ENCODE measurements at regions not wholly inside any gene's neighbourhood (a gene's known extent, or its start where the extent isn't known, plus 50 kb on each side); places are given as distances from the start of the nearest gene placed in this dataset.

DNA sequence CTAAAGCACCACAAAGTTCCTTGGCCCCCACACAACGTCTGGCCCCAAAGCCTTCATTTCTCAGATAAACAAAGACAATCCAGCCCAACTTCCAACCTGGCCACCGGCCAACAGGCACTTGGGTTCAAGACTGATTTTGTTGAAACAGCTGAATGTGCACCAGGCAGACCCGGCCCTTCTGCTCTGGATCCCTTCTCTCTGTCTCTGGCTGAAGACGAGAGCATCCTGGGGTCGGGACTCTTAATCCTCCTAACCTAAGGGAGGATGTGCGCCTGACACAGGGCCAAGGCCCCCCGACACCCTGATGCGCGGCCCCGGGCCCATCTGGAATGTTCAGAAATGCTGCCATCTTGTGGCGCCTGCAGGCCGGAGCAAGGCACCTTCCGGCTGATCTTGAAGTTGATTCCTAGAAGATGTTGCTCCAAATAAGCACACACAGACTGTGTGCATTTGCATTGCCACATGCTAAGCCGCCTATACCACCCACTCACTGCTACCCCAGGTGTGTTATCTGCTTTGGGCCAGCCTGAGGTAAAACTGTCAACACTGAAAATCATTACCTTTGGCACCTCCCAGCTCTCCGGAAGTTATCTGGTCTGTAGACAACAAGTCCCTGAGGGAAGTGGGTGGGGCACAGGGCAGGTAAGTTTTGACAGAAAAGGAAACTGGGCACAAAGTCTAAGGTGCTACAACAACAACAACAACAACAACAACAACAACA, 98.4 kb upstream of the HABP2 start (continued):
- TF ChIP-seq ZNF548 (tag by site-specific recombination; IDR thresholded peaks at IDR 0.05), result no peak
- no peak for TF ChIP-seq ZNF623 (tag by site-specific recombination; IDR thresholded peaks at IDR 0.05)
- TF ChIP-seq MEIS1 (CRISPR knock-in tag; IDR thresholded peaks at IDR 0.05; ENCODE audit: borderline replicate concordance), result no peak
- no peak for TF ChIP-seq ZNF274 (IDR thresholded peaks at IDR 0.05; ENCODE audit: low read length)
- TF ChIP-seq ZNF274 (tag by site-specific recombination; IDR thresholded peaks at IDR 0.05; ENCODE audit: borderline replicate concordance), result no peak
- 0 out of 2 replicates have a peak, but pooled peaks have one; percentile 12 for TF ChIP-seq ZBTB17 (tag by site-specific recombination; IDR thresholded peaks at IDR 0.05)
- TF ChIP-seq, protein P1, sequence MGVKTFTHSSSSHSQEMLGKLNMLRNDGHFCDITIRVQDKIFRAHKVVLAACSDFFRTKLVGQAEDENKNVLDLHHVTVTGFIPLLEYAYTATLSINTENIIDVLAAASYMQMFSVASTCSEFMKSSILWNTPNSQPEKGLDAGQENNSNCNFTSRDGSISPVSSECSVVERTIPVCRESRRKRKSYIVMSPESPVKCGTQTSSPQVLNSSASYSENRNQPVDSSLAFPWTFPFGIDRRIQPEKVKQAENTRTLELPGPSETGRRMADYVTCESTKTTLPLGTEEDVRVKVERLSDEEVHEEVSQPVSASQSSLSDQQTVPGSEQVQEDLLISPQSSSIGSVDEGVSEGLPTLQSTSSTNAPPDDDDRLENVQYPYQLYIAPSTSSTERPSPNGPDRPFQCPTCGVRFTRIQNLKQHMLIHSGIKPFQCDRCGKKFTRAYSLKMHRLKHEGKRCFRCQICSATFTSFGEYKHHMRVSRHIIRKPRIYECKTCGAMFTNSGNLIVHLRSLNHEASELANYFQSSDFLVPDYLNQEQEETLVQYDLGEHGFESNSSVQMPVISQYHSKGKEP (tag by site-specific recombination; IDR thresholded peaks at IDR 0.05), result no peak
- TF ChIP-seq BCL11A (tag by site-specific recombination; IDR thresholded peaks at IDR 0.05; ENCODE audit: low read depth), result no peak
- no peak for TF ChIP-seq KLF10 (tag by site-specific recombination; IDR thresholded peaks at IDR 0.05)
- TF ChIP-seq ZNF114 (tag by site-specific recombination; IDR thresholded peaks at IDR 0.05), result no peak
- 0 out of 2 replicates have a peak, but pooled peaks have one; percentile 33 for TF ChIP-seq ZNF660 (tag by site-specific recombination; IDR thresholded peaks at IDR 0.05)
- TF ChIP-seq ZNF670 (tag by site-specific recombination; IDR thresholded peaks at IDR 0.05; ENCODE audit: low read depth), result no peak
- TF ChIP-seq ZEB2 (tag by site-specific recombination; IDR thresholded peaks at IDR 0.05), result peak; percentile 32; the same call in 1 of the 2 replicates
- no peak for TF ChIP-seq IKZF3 (tag by site-specific recombination; IDR thresholded peaks at IDR 0.05)
- no peak for TF ChIP-seq ZNF221 (tag by site-specific recombination; IDR thresholded peaks at IDR 0.05; ENCODE audit: borderline replicate concordance)
- TF ChIP-seq ZNF621 (tag by site-specific recombination; IDR thresholded peaks at IDR 0.05), result no peak
- no peak for TF ChIP-seq EGR2 (tag by site-specific recombination; IDR thresholded peaks at IDR 0.05; ENCODE audit: low read depth)
- no peak for TF ChIP-seq ZNF521 (tag by site-specific recombination; IDR thresholded peaks at IDR 0.05)
- TF ChIP-seq MZF1 (tag by site-specific recombination; IDR thresholded peaks at IDR 0.05; ENCODE audit: borderline replicate concordance), result no peak
- no peak for TF ChIP-seq MYNN (tag by site-specific recombination; IDR thresholded peaks at IDR 0.05; ENCODE audit: borderline replicate concordance)
- TF ChIP-seq ZNF211 (tag by site-specific recombination; IDR thresholded peaks at IDR 0.05; ENCODE audit: low read depth), result no peak
- TF ChIP-seq ZSCAN30 (tag by site-specific recombination; IDR thresholded peaks at IDR 0.05), result 0 out of 2 replicates have a peak, but pooled peaks have one; percentile 38
- TF ChIP-seq ZBTB8A (tag by site-specific recombination; IDR thresholded peaks at IDR 0.05), result peak; percentile 81
- TF ChIP-seq ZNF560 (tag by site-specific recombination; IDR thresholded peaks at IDR 0.05; ENCODE audit: borderline replicate concordance), result no peak
- no peak for TF ChIP-seq ZNF354C (tag by site-specific recombination; IDR thresholded peaks at IDR 0.05; ENCODE audit: borderline replicate concordance, low read depth)
- no peak for TF ChIP-seq GFI1B (tag by site-specific recombination; IDR thresholded peaks at IDR 0.05)
- no peak for TF ChIP-seq ZSCAN23 (tag by site-specific recombination; IDR thresholded peaks at IDR 0.05)
- TF ChIP-seq WT1 (tag by site-specific recombination; IDR thresholded peaks at IDR 0.05), result no peak

- Histone ChIP-seq H3K4me3 (ENCODE audit: low read depth, low read length) (no peak overlapping the region), H3K9me3 (ENCODE audit: control insufficient read depth, insufficient read depth, low read depth, low read length) (no peaks in the 10 kb centered on the region), H3K4me1 (ENCODE audit: control insufficient read depth, insufficient read depth, low read length) (no peaks in the 10 kb centered on the region), H3K27ac (ENCODE audit: extremely low read depth, low read depth, low read length) (no peak overlapping the region), H3K36me3 (ENCODE audit: control insufficient read depth in 2 of 2, insufficient read depth in 1 of 2, low read length in 2 of 2) (no peaks in the 10 kb centered on the region)
- ChIA-PET POLR2A (no interaction called here), CTCF (interaction anchor here (0.7 kb wide), 1 partner anchor 10 kb away, joined by 4 read pairs; no protein-coding TSS in a partner anchor)
- no peak for TF ChIP-seq ZIC2 (tag by site-specific recombination; IDR thresholded peaks at IDR 0.05)
- TF ChIP-seq ZNF433 (tag by site-specific recombination; IDR thresholded peaks at IDR 0.05; ENCODE audit: low read depth), result no peak
- TF ChIP-seq WT1 (tag by site-specific recombination; IDR thresholded peaks at IDR 0.05), result no peak
- TF ChIP-seq OVOL3 (tag by site-specific recombination; IDR thresholded peaks at IDR 0.05), result no peak
- no peak for TF ChIP-seq ZNF670 (tag by site-specific recombination; IDR thresholded peaks at IDR 0.05; ENCODE audit: low read depth)
- TF ChIP-seq ZNF175 (tag by site-specific recombination; IDR thresholded peaks at IDR 0.05), result no peak
- TF ChIP-seq ZNF138 (tag by site-specific recombination; IDR thresholded peaks at IDR 0.05; ENCODE audit: borderline replicate concordance), result no peak
- TF ChIP-seq ZNF514 (tag by site-specific recombination; IDR thresholded peaks at IDR 0.05), result no peak
- TF ChIP-seq YY2 (tag by site-specific recombination; IDR thresholded peaks at IDR 0.05), result no peak
- TF ChIP-seq ZNF148 (tag by site-specific recombination; IDR thresholded peaks at IDR 0.05; ENCODE audit: borderline replicate concordance), result no peak
- TF ChIP-seq ZNF555 (tag by site-specific recombination; conservative IDR thresholded peaks at IDR 0.05), result no peak
Observed at GRCh38 chr10:113455947-113456346, 96.9 kb upstream of the HABP2 start.

Measured in HEK293 (cell line).